ENCODE measurements at regions not wholly inside any gene's neighbourhood (a gene's known extent, or its start where the extent isn't known, plus 50 kb on each side); places are given as distances from the start of the nearest gene placed in this dataset.
A peak's percentile ranks its signal among the peaks of the same experiment; 100 is the strongest.

DNA sequence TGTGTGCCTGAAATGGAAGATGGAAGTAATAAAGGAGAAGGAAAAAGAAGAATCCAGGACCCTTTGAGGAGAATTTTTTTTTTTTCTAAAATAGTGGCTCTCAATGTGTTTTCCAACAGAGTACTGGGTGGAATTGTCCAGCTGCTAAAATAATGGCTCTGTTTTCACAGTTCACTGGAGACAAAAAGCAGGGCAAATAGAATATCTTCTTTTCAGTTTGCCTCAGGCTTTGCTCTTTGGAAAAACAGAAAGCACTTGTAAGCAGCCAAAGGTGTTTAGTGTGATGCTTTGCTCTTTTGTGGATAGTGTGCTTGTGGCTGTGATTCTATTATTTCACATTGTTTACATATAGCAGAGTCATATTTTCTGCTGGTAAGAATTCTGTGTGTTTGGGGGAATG lies 77.4 kb upstream of the MROH9 start:
- H3K9me3 ChIP-seq (ENCODE audit: insufficient read depth, low read depth, low read length): no peaks in the 10 kb centered on the region
- Mint-ChIP-seq H3K27me3 (ENCODE audit: low read depth, unreplicated experiment) (no peaks in the 10 kb centered on the region), H3K9me3 (ENCODE audit: unreplicated experiment) (no peaks in the 10 kb centered on the region), H3K27ac (ENCODE audit: unreplicated experiment) (no peak overlapping the region), H3K4me3 (ENCODE audit: unreplicated experiment) (no peak overlapping the region), H3K4me1 (ENCODE audit: low read depth, unreplicated experiment) (peaks cover 1% of the 10 kb centered on the region), H3K36me3 (ENCODE audit: low read depth, unreplicated experiment) (no peaks in the 10 kb centered on the region)
- no peaks in the 10 kb centered on the region for H3K27me3 ChIP-seq (ENCODE audit: insufficient read depth, low read length)
- H3K36me3 ChIP-seq (ENCODE audit: insufficient read depth, low read length): no peaks in the 10 kb centered on the region
- no peaks in the 10 kb centered on the region for H4K20me1 ChIP-seq (ENCODE audit: insufficient read depth, low read length)
- H3K27ac ChIP-seq (ENCODE audit: low read depth, low read length): no peak overlapping the region
- H3K4me1 ChIP-seq (ENCODE audit: insufficient read depth, low read length): no peaks in the 10 kb centered on the region
- no peak overlapping the region for H2AFZ ChIP-seq (ENCODE audit: low read depth, low read length)
- FAIRE-seq (no peak), DNase-seq (ENCODE audit: low read depth) (no peak)
- no peak overlapping the region for H3K9ac ChIP-seq (ENCODE audit: low read length)
- no peak for TF ChIP-seq EZH2 (IDR thresholded peaks at IDR 0.05; ENCODE audit: insufficient read depth, low read length)
- TF ChIP-seq, protein P1, sequence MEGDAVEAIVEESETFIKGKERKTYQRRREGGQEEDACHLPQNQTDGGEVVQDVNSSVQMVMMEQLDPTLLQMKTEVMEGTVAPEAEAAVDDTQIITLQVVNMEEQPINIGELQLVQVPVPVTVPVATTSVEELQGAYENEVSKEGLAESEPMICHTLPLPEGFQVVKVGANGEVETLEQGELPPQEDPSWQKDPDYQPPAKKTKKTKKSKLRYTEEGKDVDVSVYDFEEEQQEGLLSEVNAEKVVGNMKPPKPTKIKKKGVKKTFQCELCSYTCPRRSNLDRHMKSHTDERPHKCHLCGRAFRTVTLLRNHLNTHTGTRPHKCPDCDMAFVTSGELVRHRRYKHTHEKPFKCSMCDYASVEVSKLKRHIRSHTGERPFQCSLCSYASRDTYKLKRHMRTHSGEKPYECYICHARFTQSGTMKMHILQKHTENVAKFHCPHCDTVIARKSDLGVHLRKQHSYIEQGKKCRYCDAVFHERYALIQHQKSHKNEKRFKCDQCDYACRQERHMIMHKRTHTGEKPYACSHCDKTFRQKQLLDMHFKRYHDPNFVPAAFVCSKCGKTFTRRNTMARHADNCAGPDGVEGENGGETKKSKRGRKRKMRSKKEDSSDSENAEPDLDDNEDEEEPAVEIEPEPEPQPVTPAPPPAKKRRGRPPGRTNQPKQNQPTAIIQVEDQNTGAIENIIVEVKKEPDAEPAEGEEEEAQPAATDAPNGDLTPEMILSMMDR (IDR thresholded peaks at IDR 0.05; ENCODE audit: insufficient read depth, low read depth, low read length): no peak
- H3K4me3 ChIP-seq (ENCODE audit: insufficient read depth, low read depth, low read length): no peak overlapping the region
- H3K4me2 ChIP-seq (ENCODE audit: low read length): no peak overlapping the region
- H3K79me2 ChIP-seq (ENCODE audit: insufficient read depth, low read length): no peaks in the 10 kb centered on the region

DNA sequence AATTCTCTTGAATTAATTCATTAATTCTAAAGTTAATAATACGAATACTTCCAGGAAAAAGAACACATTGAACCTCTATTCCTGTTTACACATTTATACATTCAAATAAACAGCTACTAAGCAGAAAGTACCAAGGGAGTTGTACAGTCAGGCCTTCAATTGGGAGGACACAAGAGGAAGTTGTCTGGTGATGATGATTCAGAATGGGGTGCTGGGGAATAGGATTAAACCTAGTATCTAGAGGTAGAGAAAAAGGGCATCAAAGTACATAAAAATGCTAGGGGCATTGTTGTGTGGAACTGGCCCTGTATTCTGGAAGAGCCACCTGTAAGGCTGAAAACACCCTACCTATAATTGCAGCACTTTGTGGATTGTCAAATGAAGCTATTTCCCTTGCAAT lies 71.7 kb upstream of the MROH9 start:
- Mint-ChIP-seq H3K4me3 (ENCODE audit: unreplicated experiment) (no peak overlapping the region), H3K27ac (ENCODE audit: unreplicated experiment) (no peak overlapping the region), H3K4me1 (ENCODE audit: low read depth, unreplicated experiment) (no peaks in the 10 kb centered on the region), H3K36me3 (ENCODE audit: low read depth, unreplicated experiment) (no peaks in the 10 kb centered on the region), H3K9me3 (ENCODE audit: unreplicated experiment) (no peaks in the 10 kb centered on the region), H3K27me3 (ENCODE audit: low read depth, unreplicated experiment) (no peaks in the 10 kb centered on the region)
- Histone ChIP-seq H3K9me3 (ENCODE audit: insufficient read depth, low read depth, low read length) (no peaks in the 10 kb centered on the region), H3K9ac (ENCODE audit: low read length) (no peak overlapping the region), H2AFZ (ENCODE audit: low read depth, low read length) (no peak overlapping the region), H3K36me3 (ENCODE audit: insufficient read depth, low read length) (no peaks in the 10 kb centered on the region), H3K27me3 (ENCODE audit: insufficient read depth, low read length) (no peaks in the 10 kb centered on the region), H3K79me2 (ENCODE audit: insufficient read depth, low read length) (no peaks in the 10 kb centered on the region), H4K20me1 (ENCODE audit: insufficient read depth, low read length) (no peaks in the 10 kb centered on the region), H3K4me3 (ENCODE audit: insufficient read depth, low read depth, low read length) (no peak overlapping the region), H3K27ac (ENCODE audit: low read depth, low read length) (no peak overlapping the region), H3K4me1 (ENCODE audit: insufficient read depth, low read length) (no peaks in the 10 kb centered on the region), H3K4me2 (ENCODE audit: low read length) (no peak overlapping the region)
- TF ChIP-seq, protein P1 (IDR thresholded peaks at IDR 0.05; ENCODE audit: insufficient read depth, low read depth, low read length): no peak
- no peak for TF ChIP-seq EZH2 (IDR thresholded peaks at IDR 0.05; ENCODE audit: insufficient read depth, low read length)
- no peak for FAIRE-seq
- no peak for DNase-seq (ENCODE audit: low read depth)

GRCh38 chr1:170864238-170864637 lies 71.1 kb upstream of the MROH9 start:
- no peak overlapping the region for H3K9ac ChIP-seq (ENCODE audit: low read length)
- H3K27me3 Mint-ChIP-seq (ENCODE audit: low read depth, unreplicated experiment): no peaks in the 10 kb centered on the region
- DNase-seq (ENCODE audit: low read depth) (peak; percentile 12), FAIRE-seq (no peak)
- no peak overlapping the region for H3K27ac Mint-ChIP-seq (ENCODE audit: unreplicated experiment)
- no peak overlapping the region for H2AFZ ChIP-seq (ENCODE audit: low read depth, low read length)
- no peak overlapping the region for H3K4me3 Mint-ChIP-seq (ENCODE audit: unreplicated experiment)
- no peak overlapping the region for H3K4me2 ChIP-seq (ENCODE audit: low read length)
- no peaks in the 10 kb centered on the region for H4K20me1 ChIP-seq (ENCODE audit: insufficient read depth, low read length)
- H3K9me3 ChIP-seq (ENCODE audit: insufficient read depth, low read depth, low read length): no peaks in the 10 kb centered on the region
- H3K36me3 Mint-ChIP-seq (ENCODE audit: low read depth, unreplicated experiment): no peaks in the 10 kb centered on the region
- no peaks in the 10 kb centered on the region for H3K27me3 ChIP-seq (ENCODE audit: insufficient read depth, low read length)
- H3K4me1 Mint-ChIP-seq (ENCODE audit: low read depth, unreplicated experiment): no peaks in the 10 kb centered on the region
- H3K9me3 Mint-ChIP-seq (ENCODE audit: unreplicated experiment): no peaks in the 10 kb centered on the region
- no peaks in the 10 kb centered on the region for H3K36me3 ChIP-seq (ENCODE audit: insufficient read depth, low read length)
- TF ChIP-seq, protein P1 (IDR thresholded peaks at IDR 0.05; ENCODE audit: insufficient read depth, low read depth, low read length): no peak
- TF ChIP-seq EZH2 (IDR thresholded peaks at IDR 0.05; ENCODE audit: insufficient read depth, low read length): no peak
- no peak overlapping the region for H3K27ac ChIP-seq (ENCODE audit: low read depth, low read length)
- H3K79me2 ChIP-seq (ENCODE audit: insufficient read depth, low read length): no peaks in the 10 kb centered on the region
- no peaks in the 10 kb centered on the region for H3K4me1 ChIP-seq (ENCODE audit: insufficient read depth, low read length)
- no peak overlapping the region for H3K4me3 ChIP-seq (ENCODE audit: insufficient read depth, low read depth, low read length)

All from astrocyte (in vitro differentiated cells and primary cell).